ENCODE measurements at regions not wholly inside any gene's neighbourhood (a gene's known extent, or its start where the extent isn't known, plus 50 kb on each side); places are given as distances from the start of the nearest gene placed in this dataset.

DNA sequence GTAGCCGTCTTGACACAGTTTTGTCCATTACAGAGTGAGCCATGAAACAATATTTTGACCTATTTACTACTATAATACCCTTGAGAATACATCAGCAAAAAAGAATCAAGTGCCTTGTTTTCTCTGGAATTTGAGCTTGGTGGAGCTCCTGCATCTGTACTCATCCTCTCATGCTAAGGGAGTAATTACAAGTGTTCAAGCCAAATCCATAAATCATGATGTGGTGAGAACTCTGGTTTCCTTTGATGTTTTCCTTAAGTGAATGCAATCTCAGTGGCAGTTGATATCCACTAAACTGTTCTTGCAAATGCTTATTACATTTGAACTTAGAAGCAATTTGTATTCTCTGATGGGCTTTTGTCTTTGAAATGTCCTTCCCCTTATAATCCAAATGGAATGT, 824.6 kb upstream of the TMPRSS15 start:
- no peak for TF ChIP-seq POLR2AphosphoS5 (IDR thresholded peaks at IDR 0.05; ENCODE audit: insufficient read depth, low read depth, low read length)
- no peak for TF ChIP-seq MYC (IDR thresholded peaks at IDR 0.05; ENCODE audit: low read depth, low read length)
- TF ChIP-seq CTCF (IDR thresholded peaks at IDR 0.05; ENCODE audit: extremely low read depth in 1 of 2, insufficient read depth in 1 of 2, low read depth in 1 of 2, low read length in 2 of 2): no peak
- TF ChIP-seq POLR2A (IDR thresholded peaks at IDR 0.05; ENCODE audit: low read depth, low read length): no peak
- TF ChIP-seq GATA2 (IDR thresholded peaks at IDR 0.05; ENCODE audit: insufficient read depth, insufficient read length, low read depth, low read length): no peak
- no peak for TF ChIP-seq JUN (IDR thresholded peaks at IDR 0.05; ENCODE audit: borderline replicate concordance, insufficient read depth, insufficient read length, low read depth)
- TF ChIP-seq, protein P1, sequence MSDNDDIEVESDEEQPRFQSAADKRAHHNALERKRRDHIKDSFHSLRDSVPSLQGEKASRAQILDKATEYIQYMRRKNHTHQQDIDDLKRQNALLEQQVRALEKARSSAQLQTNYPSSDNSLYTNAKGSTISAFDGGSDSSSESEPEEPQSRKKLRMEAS (IDR thresholded peaks at IDR 0.05; ENCODE audit: insufficient read depth, insufficient read length): no peak

Data from endothelial cell of umbilical vein (primary cell).